HCT116 (cell line): ENCODE measurements at regions not wholly inside any gene's neighbourhood (a gene's known extent, or its start where the extent isn't known, plus 50 kb on each side); places are given as distances from the start of the nearest gene placed in this dataset.

ENCODE experiments used
- ATF3 ChIP-seq: IDR thresholded peaks from 2 replicates; pipeline ENCODE4 v1.6.1; 2012
- CTCF ChIP-seq, 3 experiments: fragments of 200-600 bp in 1 of 3; sonication (generic) in 1 of 3; IDR thresholded peaks in 2 of 3; conservative IDR thresholded peaks in 1 of 3; 2 replicates each; pipeline ENCODE4 v1.5.1; 2012 to 2017; ENCODE audit warnings: low read depth in 2 of 3, low read length in 2 of 3, antibody characterized with exemption in 1 of 3, borderline replicate concordance in 1 of 3, control low read depth in 1 of 3, mild to moderate bottlenecking in 1 of 3, mixed read lengths in 1 of 3, mixed run types in 1 of 3, moderate library complexity in 1 of 3; ENCODE audit not compliant: insufficient read depth in 1 of 3
- EGR1 ChIP-seq: IDR thresholded peaks from 2 replicates; pipeline ENCODE4 v1.6.1; 2012; ENCODE audit warnings: low read depth
- ELF1 ChIP-seq: IDR thresholded peaks from 2 replicates; pipeline ENCODE4 v1.6.1; 2012; ENCODE audit warnings: low read depth, borderline replicate concordance
- EZH2 ChIP-seq: fragments of 200-600 bp; sonication (generic); IDR thresholded peaks from 2 replicates; pipeline ENCODE4 v1.6.1; 2017; ENCODE audit warnings: antibody characterized with exemption, mixed run types
- POLR2A ChIP-seq: IDR thresholded peaks from 2 replicates; pipeline ENCODE4 v1.7.0; 2011; ENCODE audit warnings: borderline replicate concordance; ENCODE audit not compliant: insufficient read depth, insufficient read length; ENCODE audit errors: extremely low read depth
- SRF ChIP-seq: IDR thresholded peaks from 2 replicates; pipeline ENCODE4 v1.6.1; 2012; ENCODE audit warnings: low read depth
- YY1 ChIP-seq: IDR thresholded peaks from 2 replicates; pipeline ENCODE4 v1.6.1; 2011; ENCODE audit warnings: low read length, low read depth, moderate library complexity, mild to moderate bottlenecking; ENCODE audit not compliant: insufficient replicate concordance; ENCODE audit errors: extremely low read depth
- ZFX ChIP-seq: fragments of 450-650 bp; IDR thresholded peaks from 2 replicates; pipeline ENCODE4 v1.6.1; 2017

GRCh38 chr16:9447699-9448098 lies 356.3 kb downstream of the HAPSTR1 start:
- TF ChIP-seq YY1 (no peak), CTCF (IDR thresholded peaks at IDR 0.05 in 2 of 3, conservative IDR thresholded peaks at IDR 0.05 in 1 of 3; ENCODE audit: borderline replicate concordance in 1 of 3, insufficient read depth in 1 of 3, low read depth in 2 of 3, low read length in 2 of 3) (no peak), EZH2 (no peak), POLR2A (no peak), EGR1 (no peak), SRF (no peak), ZFX (no peak), ELF1 (no peak), ATF3 (no peak)
